ENCODE measurements at regions not wholly inside any gene's neighbourhood (a gene's known extent, or its start where the extent isn't known, plus 50 kb on each side); places are given as distances from the start of the nearest gene placed in this dataset.
A peak's percentile ranks its signal among the peaks of the same experiment; 100 is the strongest.

DNA sequence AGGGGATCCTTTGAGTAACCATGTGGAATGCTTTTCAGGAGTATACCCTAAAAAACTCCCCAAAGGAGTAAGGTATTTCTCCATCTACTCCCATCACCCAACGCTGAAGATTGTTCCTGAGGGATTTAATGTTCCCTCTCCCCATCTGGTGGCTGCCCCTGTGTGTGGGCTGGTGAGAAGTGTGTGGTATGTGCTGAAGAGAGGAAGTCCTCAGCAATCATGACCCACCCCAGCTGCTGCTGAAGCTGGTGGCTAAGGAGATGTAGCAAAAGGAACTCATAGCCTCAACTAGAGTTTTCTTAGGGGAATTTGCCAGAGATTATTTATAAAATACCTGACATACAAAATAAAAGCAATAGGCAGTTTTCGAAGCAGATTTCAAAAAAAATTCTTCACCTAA is 114.3 kb upstream of the JAG1 start:
- Mint-ChIP-seq H3K4me3 (no peak overlapping the region), H3K9me3 (no peaks in the 10 kb centered on the region), H3K27ac (no peak overlapping the region), H3K36me3 (no peaks in the 10 kb centered on the region), H3K4me1 (peaks cover 3% of the 10 kb centered on the region), H3K27me3 (ENCODE audit: insufficient read depth, low read depth) (peaks cover 4% of the 10 kb centered on the region)
- TF ChIP-seq EZH2 (IDR thresholded peaks at IDR 0.05) = no peak
- no peak for TF ChIP-seq EZH2phosphoT487 (IDR thresholded peaks at IDR 0.05)
- TF ChIP-seq, protein P1, sequence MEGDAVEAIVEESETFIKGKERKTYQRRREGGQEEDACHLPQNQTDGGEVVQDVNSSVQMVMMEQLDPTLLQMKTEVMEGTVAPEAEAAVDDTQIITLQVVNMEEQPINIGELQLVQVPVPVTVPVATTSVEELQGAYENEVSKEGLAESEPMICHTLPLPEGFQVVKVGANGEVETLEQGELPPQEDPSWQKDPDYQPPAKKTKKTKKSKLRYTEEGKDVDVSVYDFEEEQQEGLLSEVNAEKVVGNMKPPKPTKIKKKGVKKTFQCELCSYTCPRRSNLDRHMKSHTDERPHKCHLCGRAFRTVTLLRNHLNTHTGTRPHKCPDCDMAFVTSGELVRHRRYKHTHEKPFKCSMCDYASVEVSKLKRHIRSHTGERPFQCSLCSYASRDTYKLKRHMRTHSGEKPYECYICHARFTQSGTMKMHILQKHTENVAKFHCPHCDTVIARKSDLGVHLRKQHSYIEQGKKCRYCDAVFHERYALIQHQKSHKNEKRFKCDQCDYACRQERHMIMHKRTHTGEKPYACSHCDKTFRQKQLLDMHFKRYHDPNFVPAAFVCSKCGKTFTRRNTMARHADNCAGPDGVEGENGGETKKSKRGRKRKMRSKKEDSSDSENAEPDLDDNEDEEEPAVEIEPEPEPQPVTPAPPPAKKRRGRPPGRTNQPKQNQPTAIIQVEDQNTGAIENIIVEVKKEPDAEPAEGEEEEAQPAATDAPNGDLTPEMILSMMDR (IDR thresholded peaks at IDR 0.05) = no peak
- H3F3A ChIP-seq (ENCODE audit: low read depth) = no peaks in the 10 kb centered on the region
- no peaks in the 10 kb centered on the region for H3K36me3 ChIP-seq
- H3K9ac ChIP-seq = no peak overlapping the region
- H4K20me1 ChIP-seq (ENCODE audit: low read depth) = no peaks in the 10 kb centered on the region
- H3K4me2 ChIP-seq = no peak overlapping the region
- H3K27me3 ChIP-seq = no peaks in the 10 kb centered on the region
- H3K9me3 ChIP-seq (ENCODE audit: low read depth) = no peaks in the 10 kb centered on the region
- H2AFZ ChIP-seq (replicated peaks) = no peak overlapping the region
- no peaks in the 10 kb centered on the region for H3K79me2 ChIP-seq (ENCODE audit: low read depth)
- no peak overlapping the region for H3K27ac ChIP-seq
- DNase-seq (ENCODE audit: low spot score) = no peak
- no peak overlapping the region for H3K4me3 ChIP-seq
- peaks cover 3% of the 10 kb centered on the region for H3K4me1 ChIP-seq

DNA sequence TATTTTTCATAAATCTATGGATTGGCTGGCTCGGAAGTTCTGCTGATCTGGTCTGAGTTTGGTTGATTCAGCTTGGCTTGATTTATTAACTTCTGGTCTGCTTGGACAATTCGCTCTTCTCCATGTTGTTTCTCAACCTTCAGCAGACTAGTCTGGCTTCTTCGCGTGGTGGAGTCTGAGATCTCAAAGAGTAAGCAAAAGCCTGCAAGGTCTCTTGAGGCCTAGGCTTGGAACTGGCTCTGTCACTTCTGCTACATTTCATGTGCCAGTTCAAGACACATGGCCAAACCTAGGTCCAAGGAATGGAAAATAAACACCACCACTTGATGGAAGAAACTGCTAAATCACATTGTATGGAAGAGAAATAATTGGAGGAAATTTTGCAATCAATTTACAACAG is 115.1 kb upstream of the JAG1 start:
- Histone ChIP-seq H3K36me3 (no peaks in the 10 kb centered on the region), H3K4me3 (no peak overlapping the region), H3K79me2 (ENCODE audit: low read depth) (no peaks in the 10 kb centered on the region), H3K9me3 (ENCODE audit: low read depth) (no peaks in the 10 kb centered on the region), H3K9ac (no peak overlapping the region), H3K27me3 (no peaks in the 10 kb centered on the region), H2AFZ (replicated peaks) (peak overlapping the region; percentile 14), H3F3A (ENCODE audit: low read depth) (no peaks in the 10 kb centered on the region), H3K4me1 (peaks cover 9% of the 10 kb centered on the region), H3K4me2 (no peak overlapping the region), H4K20me1 (ENCODE audit: low read depth) (no peaks in the 10 kb centered on the region), H3K27ac (no peak overlapping the region)
- H3K9me3 Mint-ChIP-seq = no peaks in the 10 kb centered on the region
- TF ChIP-seq EZH2phosphoT487 (IDR thresholded peaks at IDR 0.05) (no peak), EZH2 (IDR thresholded peaks at IDR 0.05) (no peak)
- TF ChIP-seq, protein P1 (IDR thresholded peaks at IDR 0.05) = no peak
- no peak overlapping the region for H3K27ac Mint-ChIP-seq
- peaks cover 2% of the 10 kb centered on the region for H3K27me3 Mint-ChIP-seq (ENCODE audit: insufficient read depth, low read depth)
- DNase-seq (ENCODE audit: low spot score) = no peak
- H3K4me3 Mint-ChIP-seq = no peak overlapping the region
- H3K4me1 Mint-ChIP-seq = peaks cover 4% of the 10 kb centered on the region
- no peaks in the 10 kb centered on the region for H3K36me3 Mint-ChIP-seq

DNA sequence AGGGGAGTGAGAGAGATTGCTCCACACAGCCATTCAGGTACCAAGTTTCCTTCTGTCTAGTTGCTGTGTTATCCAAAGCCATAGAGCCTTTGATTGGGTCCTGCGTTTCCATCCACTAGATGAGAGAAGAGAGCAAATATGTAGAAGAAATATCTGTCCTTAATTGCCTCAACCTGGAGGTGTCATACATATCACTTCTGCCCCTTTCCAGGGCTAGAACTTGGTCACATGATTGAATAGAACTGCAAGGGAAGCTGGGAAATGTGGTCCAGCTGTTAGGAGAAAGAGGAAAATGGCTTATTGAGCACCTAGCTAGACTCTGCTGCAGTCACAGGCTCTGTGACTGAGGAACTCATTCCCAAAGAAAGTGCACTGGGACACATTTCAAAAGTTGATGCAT is 115.6 kb upstream of the JAG1 start:
- no peak overlapping the region for H3K9ac ChIP-seq
- H3K4me2 ChIP-seq = no peak overlapping the region
- H3K79me2 ChIP-seq (ENCODE audit: low read depth) = no peaks in the 10 kb centered on the region
- no peaks in the 10 kb centered on the region for H3K9me3 ChIP-seq (ENCODE audit: low read depth)
- H3K27ac ChIP-seq = no peak overlapping the region
- H3K4me3 ChIP-seq = no peak overlapping the region
- no peaks in the 10 kb centered on the region for H3K27me3 ChIP-seq
- no peaks in the 10 kb centered on the region for H3K36me3 ChIP-seq
- TF ChIP-seq, protein P1 (IDR thresholded peaks at IDR 0.05) = no peak
- TF ChIP-seq EZH2 (IDR thresholded peaks at IDR 0.05) = no peak
- no peak for TF ChIP-seq EZH2phosphoT487 (IDR thresholded peaks at IDR 0.05)
- H3K27ac Mint-ChIP-seq = no peak overlapping the region
- H3K4me1 ChIP-seq = peaks cover 11% of the 10 kb centered on the region
- peaks cover 6% of the 10 kb centered on the region for H3K4me1 Mint-ChIP-seq
- no peaks in the 10 kb centered on the region for H3K36me3 Mint-ChIP-seq
- H2AFZ ChIP-seq (replicated peaks) = peak overlapping the region; percentile 14
- peaks cover 3% of the 10 kb centered on the region for H3F3A ChIP-seq (ENCODE audit: low read depth)
- no peaks in the 10 kb centered on the region for H3K9me3 Mint-ChIP-seq
- H4K20me1 ChIP-seq (ENCODE audit: low read depth) = no peaks in the 10 kb centered on the region
- peaks cover 2% of the 10 kb centered on the region for H3K27me3 Mint-ChIP-seq (ENCODE audit: insufficient read depth, low read depth)
- no peak for DNase-seq (ENCODE audit: low spot score)
- H3K4me3 Mint-ChIP-seq = no peak overlapping the region
